GM19238 (cell line): ENCODE measurements at regions not wholly inside any gene's neighbourhood (a gene's known extent, or its start where the extent isn't known, plus 50 kb on each side); places are given as distances from the start of the nearest gene placed in this dataset.
A peak's percentile ranks its signal among the peaks of the same experiment; 100 is the strongest.
"Not testable (repeated sequence)": the region's sequence is repeated elsewhere in the genome, so short reads cannot be mapped to it uniquely, and the experiment has no call there.

Experiments used
- DNase-seq: peaks from one replicate; pipeline ENCODE4 v3.0.0; 2011; ENCODE audit warnings: low spot score; ENCODE audit not compliant: insufficient read length

GRCh38 chr2:31813016-31813415 lies 197.8 kb downstream of the MEMO1 start:
- DNase-seq = no peak

GRCh38 chr2:31812051-31812798 lies 198.6 kb downstream of the MEMO1 start:
- DNase-seq = peak; percentile 55

GRCh38 chr2:31811482-31811881 lies 199.3 kb downstream of the MEMO1 start:
- DNase-seq = no peak

- DNase-seq = no peak
These were observed 200.4 kb downstream of the MEMO1 start for GRCh38 chr2:31810200-31810917.

GRCh38 chr2:31805688-31806087 lies 205.1 kb downstream of the MEMO1 start:
- no peak for DNase-seq

- not testable (repeated sequence) for DNase-seq
These were observed 207.2 kb downstream of the MEMO1 start for GRCh38 chr2:31803481-31804153.

GRCh38 chr2:31802711-31803110 lies 208.1 kb downstream of the MEMO1 start:
- no peak for DNase-seq

GRCh38 chr2:31799282-31799681 lies 211.5 kb downstream of the MEMO1 start:
- not testable (repeated sequence) for DNase-seq

- DNase-seq = no peak
These were observed 207.5 kb upstream of the SRD5A2 start for GRCh38 chr2:31788273-31788672.

GRCh38 chr2:31785876-31786275 lies 205.1 kb upstream of the SRD5A2 start:
- no peak for DNase-seq

- no peak for DNase-seq
These were observed 204.1 kb upstream of the SRD5A2 start for GRCh38 chr2:31784868-31785267.

GRCh38 chr2:31783446-31784091 lies 202.8 kb upstream of the SRD5A2 start:
- not testable (repeated sequence) for DNase-seq

GRCh38 chr2:31778153-31778552 lies 197.4 kb upstream of the SRD5A2 start:
- DNase-seq = no peak

- DNase-seq = no peak
These were observed 190.0 kb upstream of the SRD5A2 start for GRCh38 chr2:31770741-31771140.

GRCh38 chr2:31765078-31765945 lies 184.6 kb upstream of the SRD5A2 start:
- DNase-seq = no peak

GRCh38 chr2:31764169-31764568 lies 183.4 kb upstream of the SRD5A2 start:
- no peak for DNase-seq

- no peak for DNase-seq
These were observed 181.3 kb upstream of the SRD5A2 start for GRCh38 chr2:31762085-31762484.

GRCh38 chr2:31757351-31757750 lies 176.6 kb upstream of the SRD5A2 start:
- not testable (repeated sequence) for DNase-seq

GRCh38 chr2:31748746-31749145 lies 168.0 kb upstream of the SRD5A2 start:
- DNase-seq = not testable (repeated sequence)

GRCh38 chr2:31748041-31748440 lies 167.3 kb upstream of the SRD5A2 start:
- DNase-seq = no peak

GRCh38 chr2:31739161-31739560 lies 158.4 kb upstream of the SRD5A2 start:
- DNase-seq = no peak
